ENCODE measurements at regions not wholly inside any gene's neighbourhood (a gene's known extent, or its start where the extent isn't known, plus 50 kb on each side); places are given as distances from the start of the nearest gene placed in this dataset.

GRCh38 chr16:24624102-24624501, 84.7 kb downstream of the RBBP6 start:
- Histone ChIP-seq H3K27ac (ENCODE audit: low read length) (no peak overlapping the region), H3K27me3 (ENCODE audit: control insufficient read depth in 1 of 2, insufficient read depth in 2 of 2, low read length in 2 of 2) (no peaks in the 10 kb centered on the region), H3K9me3 (ENCODE audit: control insufficient read depth in 2 of 2, low read length in 2 of 2) (no peaks in the 10 kb centered on the region), H3K4me1 (ENCODE audit: control insufficient read depth, insufficient read depth, low read length) (no peaks in the 10 kb centered on the region), H3K9ac (ENCODE audit: low read length in 2 of 2) (no peak overlapping the region), H3K4me3 (ENCODE audit: low read length in 2 of 2) (no peak overlapping the region), H3K36me3 (ENCODE audit: control insufficient read depth in 2 of 2, insufficient read depth in 2 of 2, low read length in 2 of 2) (no peaks in the 10 kb centered on the region)

GRCh38 chr16:24626256-24626655, 86.9 kb downstream of the RBBP6 start:
- H3K4me3 ChIP-seq (ENCODE audit: low read length in 2 of 2): no peak overlapping the region
- H3K4me1 ChIP-seq (ENCODE audit: control insufficient read depth, insufficient read depth, low read length): no peaks in the 10 kb centered on the region
- H3K9me3 ChIP-seq (ENCODE audit: control insufficient read depth in 2 of 2, low read length in 2 of 2): no peaks in the 10 kb centered on the region
- no peaks in the 10 kb centered on the region for H3K27me3 ChIP-seq (ENCODE audit: control insufficient read depth in 1 of 2, insufficient read depth in 2 of 2, low read length in 2 of 2)
- no peaks in the 10 kb centered on the region for H3K36me3 ChIP-seq (ENCODE audit: control insufficient read depth in 2 of 2, insufficient read depth in 2 of 2, low read length in 2 of 2)
- H3K27ac ChIP-seq (ENCODE audit: low read length): no peak overlapping the region
- no peak overlapping the region for H3K9ac ChIP-seq (ENCODE audit: low read length in 2 of 2)

GRCh38 chr16:24634919-24635318, 94.5 kb upstream of the TNRC6A start:
- Histone ChIP-seq H3K27me3 (ENCODE audit: control insufficient read depth in 1 of 2, insufficient read depth in 2 of 2, low read length in 2 of 2) (no peaks in the 10 kb centered on the region), H3K4me3 (ENCODE audit: low read length in 2 of 2) (no peak overlapping the region), H3K27ac (ENCODE audit: low read length) (no peak overlapping the region), H3K4me1 (ENCODE audit: control insufficient read depth, insufficient read depth, low read length) (peaks cover 6% of the 10 kb centered on the region), H3K9me3 (ENCODE audit: control insufficient read depth in 2 of 2, low read length in 2 of 2) (no peaks in the 10 kb centered on the region), H3K36me3 (ENCODE audit: control insufficient read depth in 2 of 2, insufficient read depth in 2 of 2, low read length in 2 of 2) (no peaks in the 10 kb centered on the region), H3K9ac (ENCODE audit: low read length in 2 of 2) (no peak overlapping the region)

GRCh38 chr16:24635900-24636610, 93.4 kb upstream of the TNRC6A start:
- Histone ChIP-seq H3K4me1 (ENCODE audit: control insufficient read depth, insufficient read depth, low read length) (peaks cover 6% of the 10 kb centered on the region), H3K9me3 (ENCODE audit: control insufficient read depth in 2 of 2, low read length in 2 of 2) (no peaks in the 10 kb centered on the region), H3K36me3 (ENCODE audit: control insufficient read depth in 2 of 2, insufficient read depth in 2 of 2, low read length in 2 of 2) (no peaks in the 10 kb centered on the region), H3K9ac (ENCODE audit: low read length in 2 of 2) (no peak overlapping the region), H3K4me3 (ENCODE audit: low read length in 2 of 2) (no peak overlapping the region), H3K27ac (ENCODE audit: low read length) (no peak overlapping the region), H3K27me3 (ENCODE audit: control insufficient read depth in 1 of 2, insufficient read depth in 2 of 2, low read length in 2 of 2) (no peaks in the 10 kb centered on the region)

DNA sequence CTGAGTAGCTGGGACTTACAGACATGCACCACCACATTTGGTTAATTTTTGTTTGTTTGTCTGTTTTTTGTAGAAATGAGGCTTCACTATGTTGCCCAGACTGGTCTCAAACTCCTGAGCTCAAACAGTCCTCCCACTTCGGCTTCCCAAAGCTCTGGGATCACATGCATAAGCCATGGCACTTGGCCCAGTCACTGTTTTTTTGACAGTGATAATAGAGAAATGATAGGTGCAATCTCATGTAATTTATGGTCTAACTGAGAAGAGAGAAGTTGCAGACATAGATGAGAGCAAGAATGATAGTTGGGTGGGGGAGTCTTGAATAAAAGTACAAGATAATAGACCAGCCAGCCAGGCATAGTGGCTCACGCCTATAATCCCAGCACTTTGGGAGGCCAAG, 89.7 kb upstream of the TNRC6A start:
- Histone ChIP-seq H3K36me3 (ENCODE audit: control insufficient read depth in 2 of 2, insufficient read depth in 2 of 2, low read length in 2 of 2) (no peaks in the 10 kb centered on the region), H3K27me3 (ENCODE audit: control insufficient read depth in 1 of 2, insufficient read depth in 2 of 2, low read length in 2 of 2) (no peaks in the 10 kb centered on the region), H3K9ac (ENCODE audit: low read length in 2 of 2) (no peak overlapping the region), H3K27ac (ENCODE audit: low read length) (no peak overlapping the region), H3K4me1 (ENCODE audit: control insufficient read depth, insufficient read depth, low read length) (peaks cover 6% of the 10 kb centered on the region), H3K9me3 (ENCODE audit: control insufficient read depth in 2 of 2, low read length in 2 of 2) (no peaks in the 10 kb centered on the region), H3K4me3 (ENCODE audit: low read length in 2 of 2) (no peak overlapping the region)

GRCh38 chr16:24643489-24643888, 86.0 kb upstream of the TNRC6A start:
- no peak overlapping the region for H3K4me3 ChIP-seq (ENCODE audit: low read length in 2 of 2)
- H3K4me1 ChIP-seq (ENCODE audit: control insufficient read depth, insufficient read depth, low read length): peaks cover 8% of the 10 kb centered on the region
- no peaks in the 10 kb centered on the region for H3K9me3 ChIP-seq (ENCODE audit: control insufficient read depth in 2 of 2, low read length in 2 of 2)
- no peak overlapping the region for H3K9ac ChIP-seq (ENCODE audit: low read length in 2 of 2)
- no peaks in the 10 kb centered on the region for H3K36me3 ChIP-seq (ENCODE audit: control insufficient read depth in 2 of 2, insufficient read depth in 2 of 2, low read length in 2 of 2)
- no peaks in the 10 kb centered on the region for H3K27me3 ChIP-seq (ENCODE audit: control insufficient read depth in 1 of 2, insufficient read depth in 2 of 2, low read length in 2 of 2)
- no peak overlapping the region for H3K27ac ChIP-seq (ENCODE audit: low read length)

GRCh38 chr16:24645739-24646645, 83.5 kb upstream of the TNRC6A start:
- Histone ChIP-seq H3K27ac (ENCODE audit: low read length) (no peak overlapping the region), H3K9ac (ENCODE audit: low read length in 2 of 2) (no peak overlapping the region)

GRCh38 chr16:24646646-24646995, 82.8 kb upstream of the TNRC6A start:
- H3K9ac ChIP-seq (ENCODE audit: low read length in 2 of 2): no peak overlapping the region
- H3K4me1 ChIP-seq (ENCODE audit: control insufficient read depth, insufficient read depth, low read length): peaks cover 8% of the 10 kb centered on the region
- H3K4me3 ChIP-seq (ENCODE audit: low read length in 2 of 2): no peak overlapping the region

More at GRCh38 chr16:24645739-24646645, 83.5 kb upstream of the TNRC6A start:
- no peaks in the 10 kb centered on the region for H3K27me3 ChIP-seq (ENCODE audit: control insufficient read depth in 1 of 2, insufficient read depth in 2 of 2, low read length in 2 of 2)
- no peaks in the 10 kb centered on the region for H3K9me3 ChIP-seq (ENCODE audit: control insufficient read depth in 2 of 2, low read length in 2 of 2)
- peaks cover 8% of the 10 kb centered on the region for H3K4me1 ChIP-seq (ENCODE audit: control insufficient read depth, insufficient read depth, low read length)
- no peaks in the 10 kb centered on the region for H3K36me3 ChIP-seq (ENCODE audit: control insufficient read depth in 2 of 2, insufficient read depth in 2 of 2, low read length in 2 of 2)
- no peak overlapping the region for H3K4me3 ChIP-seq (ENCODE audit: low read length in 2 of 2)

GRCh38 chr16:24652209-24652712, 77.2 kb upstream of the TNRC6A start:
- H3K9ac ChIP-seq (ENCODE audit: low read length in 2 of 2): no peak overlapping the region
- no peak overlapping the region for H3K27ac ChIP-seq (ENCODE audit: low read length)
- no peaks in the 10 kb centered on the region for H3K27me3 ChIP-seq (ENCODE audit: control insufficient read depth in 1 of 2, insufficient read depth in 2 of 2, low read length in 2 of 2)
- H3K9me3 ChIP-seq (ENCODE audit: control insufficient read depth in 2 of 2, low read length in 2 of 2): no peaks in the 10 kb centered on the region
- no peaks in the 10 kb centered on the region for H3K36me3 ChIP-seq (ENCODE audit: control insufficient read depth in 2 of 2, insufficient read depth in 2 of 2, low read length in 2 of 2)
- no peak overlapping the region for H3K4me3 ChIP-seq (ENCODE audit: low read length in 2 of 2)
- no peaks in the 10 kb centered on the region for H3K4me1 ChIP-seq (ENCODE audit: control insufficient read depth, insufficient read depth, low read length)

More at GRCh38 chr16:24646646-24646995, 82.8 kb upstream of the TNRC6A start:
- H3K27me3 ChIP-seq (ENCODE audit: control insufficient read depth in 1 of 2, insufficient read depth in 2 of 2, low read length in 2 of 2): no peaks in the 10 kb centered on the region
- H3K9me3 ChIP-seq (ENCODE audit: control insufficient read depth in 2 of 2, low read length in 2 of 2): no peaks in the 10 kb centered on the region
- H3K27ac ChIP-seq (ENCODE audit: low read length): no peak overlapping the region
- no peaks in the 10 kb centered on the region for H3K36me3 ChIP-seq (ENCODE audit: control insufficient read depth in 2 of 2, insufficient read depth in 2 of 2, low read length in 2 of 2)

GRCh38 chr16:24652803-24653202, 76.6 kb upstream of the TNRC6A start:
- no peak overlapping the region for H3K27ac ChIP-seq (ENCODE audit: low read length)
- no peak overlapping the region for H3K9ac ChIP-seq (ENCODE audit: low read length in 2 of 2)
- H3K9me3 ChIP-seq (ENCODE audit: control insufficient read depth in 2 of 2, low read length in 2 of 2): no peaks in the 10 kb centered on the region
- H3K4me1 ChIP-seq (ENCODE audit: control insufficient read depth, insufficient read depth, low read length): no peaks in the 10 kb centered on the region
- no peaks in the 10 kb centered on the region for H3K27me3 ChIP-seq (ENCODE audit: control insufficient read depth in 1 of 2, insufficient read depth in 2 of 2, low read length in 2 of 2)
- H3K4me3 ChIP-seq (ENCODE audit: low read length in 2 of 2): no peak overlapping the region
- no peaks in the 10 kb centered on the region for H3K36me3 ChIP-seq (ENCODE audit: control insufficient read depth in 2 of 2, insufficient read depth in 2 of 2, low read length in 2 of 2)

- H3K27ac ChIP-seq (ENCODE audit: low read length): no peak overlapping the region
- H3K36me3 ChIP-seq (ENCODE audit: control insufficient read depth in 2 of 2, insufficient read depth in 2 of 2, low read length in 2 of 2): no peaks in the 10 kb centered on the region
- no peaks in the 10 kb centered on the region for H3K27me3 ChIP-seq (ENCODE audit: control insufficient read depth in 1 of 2, insufficient read depth in 2 of 2, low read length in 2 of 2)
- no peak overlapping the region for H3K9ac ChIP-seq (ENCODE audit: low read length in 2 of 2)
- no peaks in the 10 kb centered on the region for H3K9me3 ChIP-seq (ENCODE audit: control insufficient read depth in 2 of 2, low read length in 2 of 2)
- H3K4me3 ChIP-seq (ENCODE audit: low read length in 2 of 2): no peak overlapping the region
- no peaks in the 10 kb centered on the region for H3K4me1 ChIP-seq (ENCODE audit: control insufficient read depth, insufficient read depth, low read length)
Observed at GRCh38 chr16:24653725-24654124, 75.7 kb upstream of the TNRC6A start.
